Panc1 (cell line): ENCODE measurements at regions not wholly inside any gene's neighbourhood (a gene's known extent, or its start where the extent isn't known, plus 50 kb on each side); places are given as distances from the start of the nearest gene placed in this dataset.

Experiments used
- CTCF ChIP-seq: fragments of 450-650 bp; IDR thresholded peaks from 2 replicates; pipeline ENCODE4 v1.5.1; 2017; ENCODE audit warnings: mild to moderate bottlenecking
- POLR2AphosphoS5 ChIP-seq: IDR thresholded peaks from 2 replicates; pipeline ENCODE4 v1.6.1; 2012; ENCODE audit warnings: mild to moderate bottlenecking, low read depth, low read length, moderate library complexity

GRCh38 chr7:97280950-97281349 is 163.5 kb downstream of the SDHAF3 start:
- no peak for TF ChIP-seq CTCF
- TF ChIP-seq POLR2AphosphoS5: no peak
